ENCODE measurements at regions not wholly inside any gene's neighbourhood (a gene's known extent, or its start where the extent isn't known, plus 50 kb on each side); places are given as distances from the start of the nearest gene placed in this dataset.
"Not testable (repeated sequence)": the region's sequence is repeated elsewhere in the genome, so short reads cannot be mapped to it uniquely, and the experiment has no call there.

DNA sequence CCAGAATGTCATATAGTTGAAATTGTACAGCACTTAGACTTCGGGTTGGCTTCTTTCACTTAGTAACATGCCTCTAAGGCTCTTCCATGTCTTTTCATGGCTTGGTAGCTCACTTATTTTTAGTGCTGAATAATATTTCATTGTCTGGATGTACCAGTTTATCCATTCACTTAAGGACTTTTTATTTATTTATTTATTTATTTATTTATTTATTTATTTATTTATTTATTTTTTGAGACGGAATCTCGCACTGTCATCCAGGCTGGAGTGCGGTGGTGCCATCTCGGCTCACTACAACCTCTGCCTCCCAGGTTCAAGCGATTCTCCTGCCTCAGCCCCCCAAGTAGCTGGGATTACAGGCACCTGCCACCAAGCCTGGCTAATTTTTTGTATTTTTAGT lies 132.9 kb upstream of the ELAC2 start:
- TF ChIP-seq, protein P1, sequence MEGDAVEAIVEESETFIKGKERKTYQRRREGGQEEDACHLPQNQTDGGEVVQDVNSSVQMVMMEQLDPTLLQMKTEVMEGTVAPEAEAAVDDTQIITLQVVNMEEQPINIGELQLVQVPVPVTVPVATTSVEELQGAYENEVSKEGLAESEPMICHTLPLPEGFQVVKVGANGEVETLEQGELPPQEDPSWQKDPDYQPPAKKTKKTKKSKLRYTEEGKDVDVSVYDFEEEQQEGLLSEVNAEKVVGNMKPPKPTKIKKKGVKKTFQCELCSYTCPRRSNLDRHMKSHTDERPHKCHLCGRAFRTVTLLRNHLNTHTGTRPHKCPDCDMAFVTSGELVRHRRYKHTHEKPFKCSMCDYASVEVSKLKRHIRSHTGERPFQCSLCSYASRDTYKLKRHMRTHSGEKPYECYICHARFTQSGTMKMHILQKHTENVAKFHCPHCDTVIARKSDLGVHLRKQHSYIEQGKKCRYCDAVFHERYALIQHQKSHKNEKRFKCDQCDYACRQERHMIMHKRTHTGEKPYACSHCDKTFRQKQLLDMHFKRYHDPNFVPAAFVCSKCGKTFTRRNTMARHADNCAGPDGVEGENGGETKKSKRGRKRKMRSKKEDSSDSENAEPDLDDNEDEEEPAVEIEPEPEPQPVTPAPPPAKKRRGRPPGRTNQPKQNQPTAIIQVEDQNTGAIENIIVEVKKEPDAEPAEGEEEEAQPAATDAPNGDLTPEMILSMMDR (IDR thresholded peaks at IDR 0.05), result not testable (repeated sequence)
- not testable (repeated sequence) for TF ChIP-seq ZFX (IDR thresholded peaks at IDR 0.05; ENCODE audit: borderline replicate concordance)
